Cardiac muscle cell (in vitro differentiated cells and primary cell): ENCODE measurements at regions not wholly inside any gene's neighbourhood (a gene's known extent, or its start where the extent isn't known, plus 50 kb on each side); places are given as distances from the start of the nearest gene placed in this dataset.

Experiments
- DNase-seq, 2 donors: peaks; one replicate each; pipeline versions ENCODE4 v3.0.0 to v3.0.0-alpha.2; 2010 to 2017; ENCODE audit warnings: low read depth in 1 of 2, low spot score in 1 of 2
- H3K27ac ChIP-seq: fragments of 200-600 bp; sonication (generic); 2 replicates; pipeline ENCODE4 v1.5.1; 2016
- H3K27me3 ChIP-seq: fragments of 200-600 bp; sonication (generic); 2 replicates; pipeline ENCODE4 v1.6.0; 2016; ENCODE audit warnings: control low read depth
- H3K36me3 ChIP-seq: fragments of 200-600 bp; sonication (generic); 2 replicates; pipeline ENCODE4 v1.5.1; 2016; ENCODE audit warnings: control low read depth
- H3K4me1 ChIP-seq: fragments of 200-600 bp; sonication (generic); 2 replicates; pipeline ENCODE4 v1.8.1; 2017; ENCODE audit warnings: low read depth, mild to moderate bottlenecking, mixed run types
- H3K4me3 ChIP-seq: fragments of 200-600 bp; sonication (generic); 2 replicates; pipeline ENCODE4 v1.5.1; 2016; ENCODE audit warnings: mild to moderate bottlenecking
- H3K9me3 ChIP-seq: fragments of 200-600 bp; sonication (generic); 2 replicates; pipeline ENCODE4 v1.5.1; 2017; ENCODE audit warnings: low read depth, mild to moderate bottlenecking, control low read depth
- CTCF ChIP-seq: IDR thresholded peaks from 2 replicates; pipeline ENCODE4 v1.5.1; 2012; ENCODE audit warnings: low read depth, mild to moderate bottlenecking, low read length

- Histone ChIP-seq H3K36me3 (no peaks in the 10 kb centered on the region), H3K4me1 (no peaks in the 10 kb centered on the region), H3K27ac (no peak overlapping the region), H3K27me3 (no peaks in the 10 kb centered on the region), H3K4me3 (no peak overlapping the region), H3K9me3 (no peaks in the 10 kb centered on the region)
- no peak for TF ChIP-seq CTCF
- no peak for DNase-seq
These were observed 267.6 kb downstream of the SETD4 start for GRCh38 chr21:35792569-35793305.

GRCh38 chr21:35791541-35792325 lies 268.6 kb downstream of the SETD4 start:
- no peaks in the 10 kb centered on the region for H3K9me3 ChIP-seq
- no peaks in the 10 kb centered on the region for H3K36me3 ChIP-seq
- TF ChIP-seq CTCF: no peak
- no peak for DNase-seq
- H3K27me3 ChIP-seq: no peaks in the 10 kb centered on the region
- no peaks in the 10 kb centered on the region for H3K4me1 ChIP-seq
- H3K4me3 ChIP-seq: no peak overlapping the region
- H3K27ac ChIP-seq: no peak overlapping the region

- Histone ChIP-seq H3K4me1 (no peaks in the 10 kb centered on the region), H3K27ac (no peak overlapping the region), H3K27me3 (no peaks in the 10 kb centered on the region), H3K4me3 (no peak overlapping the region), H3K36me3 (no peaks in the 10 kb centered on the region), H3K9me3 (no peaks in the 10 kb centered on the region)
- TF ChIP-seq CTCF: no peak
- no peak for DNase-seq
These were observed 276.6 kb downstream of the SETD4 start for GRCh38 chr21:35783721-35784120.

- TF ChIP-seq CTCF: no peak
- no peak overlapping the region for H3K4me3 ChIP-seq
- no peaks in the 10 kb centered on the region for H3K4me1 ChIP-seq
- no peaks in the 10 kb centered on the region for H3K9me3 ChIP-seq
- no peaks in the 10 kb centered on the region for H3K36me3 ChIP-seq
- H3K27me3 ChIP-seq: no peaks in the 10 kb centered on the region
- no peak overlapping the region for H3K27ac ChIP-seq
- DNase-seq: no peak
These were observed 277.7 kb downstream of the SETD4 start for GRCh38 chr21:35782667-35783066.

- H3K9me3 ChIP-seq: no peaks in the 10 kb centered on the region
- no peak overlapping the region for H3K4me3 ChIP-seq
- no peaks in the 10 kb centered on the region for H3K36me3 ChIP-seq
- no peak for DNase-seq
- no peak overlapping the region for H3K27ac ChIP-seq
- H3K27me3 ChIP-seq: no peaks in the 10 kb centered on the region
- H3K4me1 ChIP-seq: no peaks in the 10 kb centered on the region
- TF ChIP-seq CTCF: no peak
These were observed 279.3 kb downstream of the SETD4 start for GRCh38 chr21:35780983-35781382.
